ENCODE measurements at regions not wholly inside any gene's neighbourhood (a gene's known extent, or its start where the extent isn't known, plus 50 kb on each side); places are given as distances from the start of the nearest gene placed in this dataset.

GRCh38 chr16:27638833-27639560 lies 89.1 kb downstream of the KATNIP start:
- TF ChIP-seq, protein P1, sequence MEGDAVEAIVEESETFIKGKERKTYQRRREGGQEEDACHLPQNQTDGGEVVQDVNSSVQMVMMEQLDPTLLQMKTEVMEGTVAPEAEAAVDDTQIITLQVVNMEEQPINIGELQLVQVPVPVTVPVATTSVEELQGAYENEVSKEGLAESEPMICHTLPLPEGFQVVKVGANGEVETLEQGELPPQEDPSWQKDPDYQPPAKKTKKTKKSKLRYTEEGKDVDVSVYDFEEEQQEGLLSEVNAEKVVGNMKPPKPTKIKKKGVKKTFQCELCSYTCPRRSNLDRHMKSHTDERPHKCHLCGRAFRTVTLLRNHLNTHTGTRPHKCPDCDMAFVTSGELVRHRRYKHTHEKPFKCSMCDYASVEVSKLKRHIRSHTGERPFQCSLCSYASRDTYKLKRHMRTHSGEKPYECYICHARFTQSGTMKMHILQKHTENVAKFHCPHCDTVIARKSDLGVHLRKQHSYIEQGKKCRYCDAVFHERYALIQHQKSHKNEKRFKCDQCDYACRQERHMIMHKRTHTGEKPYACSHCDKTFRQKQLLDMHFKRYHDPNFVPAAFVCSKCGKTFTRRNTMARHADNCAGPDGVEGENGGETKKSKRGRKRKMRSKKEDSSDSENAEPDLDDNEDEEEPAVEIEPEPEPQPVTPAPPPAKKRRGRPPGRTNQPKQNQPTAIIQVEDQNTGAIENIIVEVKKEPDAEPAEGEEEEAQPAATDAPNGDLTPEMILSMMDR (IDR thresholded peaks at IDR 0.05): no peak
- TF ChIP-seq POLR2A (IDR thresholded peaks at IDR 0.05) (no peak), EP300 (IDR thresholded peaks at IDR 0.05) (no peak)
